ENCODE measurements at regions not wholly inside any gene's neighbourhood (a gene's known extent, or its start where the extent isn't known, plus 50 kb on each side); places are given as distances from the start of the nearest gene placed in this dataset.

DNA sequence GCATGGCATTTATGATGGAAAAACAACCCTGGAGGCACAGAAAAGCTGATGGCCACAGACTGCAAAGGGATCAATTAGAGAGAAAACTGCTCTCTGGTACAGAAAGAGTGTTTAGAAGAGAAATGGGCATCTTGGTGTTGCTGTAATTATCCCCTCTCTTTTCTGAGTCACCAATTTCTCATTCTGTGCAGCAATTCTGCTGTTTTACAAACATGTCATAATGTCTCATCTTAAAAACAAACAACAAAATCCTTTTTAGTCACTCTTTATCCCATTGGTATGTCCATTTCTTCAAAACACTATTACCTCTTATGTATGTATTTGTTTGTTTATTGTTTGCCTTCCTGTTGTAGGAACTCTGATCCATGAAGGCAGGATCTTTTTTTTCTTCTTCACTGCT, 73.9 kb upstream of the HK2 start:
- DNase-seq (ENCODE audit: low spot score): no peak

GRCh38 chr2:74760875-74761630, 72.9 kb upstream of the HK2 start:
- no peak for DNase-seq (ENCODE audit: low spot score)

DNA sequence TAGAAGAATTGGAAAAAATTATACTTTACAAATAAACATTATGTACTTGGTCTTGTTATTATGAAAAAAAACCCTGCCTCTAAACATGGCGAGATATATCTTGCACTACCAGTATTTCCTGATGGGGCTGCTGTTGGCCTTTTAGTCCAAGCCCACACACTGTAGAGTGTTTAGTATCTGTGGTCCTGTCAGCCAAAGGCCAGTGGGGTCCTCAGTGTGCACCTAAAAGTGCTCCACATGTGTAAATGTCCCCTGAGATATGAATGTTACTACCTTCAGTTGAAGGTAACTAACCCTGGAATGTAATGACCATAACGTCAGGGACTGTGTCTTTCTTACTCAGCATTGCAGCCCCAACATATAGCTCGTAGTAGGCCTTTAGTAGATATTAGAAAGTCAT, 71.1 kb upstream of the HK2 start:
- DNase-seq (ENCODE audit: low spot score): no peak

- DNase-seq (ENCODE audit: low spot score): no peak
These were observed 69.9 kb upstream of the HK2 start for GRCh38 chr2:74763962-74764428.

- no peak for DNase-seq (ENCODE audit: low spot score)
These were observed 69.3 kb upstream of the HK2 start for GRCh38 chr2:74764429-74765272.

DNA sequence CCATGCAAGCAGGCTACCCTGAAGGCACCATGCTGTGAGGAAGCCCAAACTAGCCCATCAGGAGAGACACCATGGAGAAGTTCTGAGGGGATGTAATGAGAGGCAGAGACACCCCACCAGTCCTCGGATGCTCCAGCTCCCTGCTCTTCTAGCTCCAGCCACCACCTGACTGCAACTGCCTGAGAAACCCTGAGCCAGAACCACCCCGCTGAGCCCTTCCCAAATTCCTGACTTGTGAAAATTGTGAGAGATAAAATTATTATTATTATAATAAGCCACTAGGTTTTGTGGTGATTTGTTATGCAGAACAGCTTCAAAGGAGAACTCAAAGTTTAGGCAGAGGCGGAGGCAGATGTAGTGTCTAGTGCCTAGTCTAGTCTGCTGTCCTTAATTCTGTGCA, 67.1 kb upstream of the HK2 start:
- DNase-seq (ENCODE audit: low spot score): no peak

DNA sequence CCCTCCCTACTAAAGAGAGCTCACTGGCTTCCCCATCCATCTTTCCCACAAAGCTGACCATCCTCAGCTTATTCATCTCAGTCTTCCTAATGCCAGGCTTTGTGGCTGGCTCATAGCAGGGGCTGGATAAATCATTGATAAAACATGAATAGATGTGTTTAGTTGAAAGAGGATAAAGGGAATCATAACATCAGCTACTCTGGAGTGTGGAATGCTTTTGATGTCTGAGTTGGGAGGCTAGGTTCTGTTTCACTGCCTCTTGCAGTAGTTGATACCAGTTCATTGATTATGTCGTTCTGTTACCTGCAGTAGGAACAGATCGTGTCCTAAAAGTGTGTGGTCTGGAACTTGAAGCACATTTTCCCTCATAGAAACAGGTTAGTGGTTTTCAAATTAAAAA, 66.3 kb upstream of the HK2 start:
- DNase-seq (ENCODE audit: low spot score): no peak

GRCh38 chr2:74768401-74768914, 65.5 kb upstream of the HK2 start:
- DNase-seq (ENCODE audit: low spot score): no peak

- DNase-seq (ENCODE audit: low spot score): no peak
These were observed 61.9 kb upstream of the HK2 start for GRCh38 chr2:74772046-74772445.

GRCh38 chr2:74777161-74777900, 56.6 kb upstream of the HK2 start:
- peak; percentile 15 for DNase-seq (ENCODE audit: low spot score)

- DNase-seq (ENCODE audit: low spot score): peak; percentile 81
These were observed 55.3 kb upstream of the HK2 start for GRCh38 chr2:74778381-74779264.

GRCh38 chr2:74779265-74779558, 54.7 kb upstream of the HK2 start:
- DNase-seq (ENCODE audit: low spot score): no peak

GRCh38 chr2:74779587-74780135, 54.3 kb upstream of the HK2 start:
- no peak for DNase-seq (ENCODE audit: low spot score)

Small RNA genes in the stretch of these regions (small RNA-seq; reads per million reads assigned to genes)
- gene AC007387.1: 0 reads per million in 2 experiments
